8988T (cell line): ENCODE measurements at regions not wholly inside any gene's neighbourhood (a gene's known extent, or its start where the extent isn't known, plus 50 kb on each side); places are given as distances from the start of the nearest gene placed in this dataset.
"Not testable (repeated sequence)": the region's sequence is repeated elsewhere in the genome, so short reads cannot be mapped to it uniquely, and the experiment has no call there.

Experiments
- DNase-seq: peaks from one replicate; pipeline ENCODE4 v3.0.0; 2011

DNA sequence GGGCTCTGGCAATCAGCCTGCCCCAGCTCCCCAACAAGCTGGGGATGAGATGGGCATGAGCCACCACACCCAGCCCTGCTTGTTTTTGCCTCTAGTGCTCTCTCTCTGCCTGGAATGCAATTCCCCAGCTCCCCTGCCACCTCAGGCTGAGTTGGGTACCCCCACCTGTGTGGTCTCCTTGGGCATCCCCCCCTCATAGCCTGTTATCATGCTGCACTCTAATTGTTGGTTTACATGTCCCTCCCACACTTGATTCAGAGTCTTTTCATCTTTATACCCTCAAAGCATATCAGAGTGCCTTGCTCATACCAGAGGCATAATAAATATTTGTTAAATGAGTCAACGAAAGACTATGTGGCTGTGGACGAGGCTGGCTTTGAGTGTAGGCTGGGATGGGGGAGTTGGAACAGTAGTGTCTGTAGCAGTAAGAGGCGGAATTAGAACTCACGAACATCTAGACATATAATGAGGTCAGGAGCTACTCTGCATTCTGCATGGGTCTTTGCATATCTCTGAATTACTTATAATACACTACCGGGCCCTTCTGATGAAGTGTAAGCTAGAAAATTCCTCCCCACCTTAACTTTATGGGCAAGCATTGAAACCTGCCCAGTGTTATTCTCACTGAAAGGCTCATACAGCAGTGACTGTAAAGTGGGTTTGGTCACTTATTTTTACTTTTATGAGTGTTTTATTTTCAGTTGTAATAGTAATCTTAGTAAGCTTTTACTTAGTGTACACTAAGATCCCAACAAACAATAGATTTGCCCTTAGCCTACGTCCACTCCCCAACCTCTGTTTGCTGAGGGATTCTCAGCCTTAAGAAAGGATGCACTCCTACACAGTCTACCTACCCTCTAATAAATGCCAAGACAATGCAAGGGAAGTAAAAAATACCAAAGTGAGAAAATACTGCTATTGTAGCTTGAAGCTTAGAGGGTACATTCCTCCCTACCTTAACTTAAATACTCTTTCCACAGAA lies 58.7 kb downstream of the EDN1 start:
- DNase-seq, result peak; percentile 66

DNA sequence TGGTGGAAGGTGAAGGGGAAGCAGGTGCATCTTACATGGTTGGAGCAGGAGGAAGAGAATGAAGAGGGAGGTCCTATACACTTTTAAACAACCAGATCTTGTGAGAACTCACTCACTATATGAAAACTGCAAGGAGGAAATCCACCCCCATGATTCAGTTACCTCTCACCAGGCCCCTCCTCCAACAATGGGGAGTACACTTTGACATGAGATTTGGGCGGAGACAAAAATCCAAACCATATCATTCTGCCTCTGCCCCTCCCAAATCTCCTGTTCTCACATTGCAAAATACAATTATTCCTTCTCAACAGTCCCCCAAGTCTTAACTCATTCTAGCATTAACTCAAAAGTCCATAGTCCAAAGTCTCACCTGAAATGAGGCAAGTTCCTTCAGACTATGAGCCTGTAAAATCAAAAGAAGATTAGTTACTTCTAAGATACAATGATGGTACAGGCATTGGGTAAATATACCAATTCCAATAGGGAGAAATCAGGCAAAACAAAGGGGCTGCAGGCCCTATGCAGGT lies 60.5 kb downstream of the EDN1 start:
- no peak for DNase-seq

DNA sequence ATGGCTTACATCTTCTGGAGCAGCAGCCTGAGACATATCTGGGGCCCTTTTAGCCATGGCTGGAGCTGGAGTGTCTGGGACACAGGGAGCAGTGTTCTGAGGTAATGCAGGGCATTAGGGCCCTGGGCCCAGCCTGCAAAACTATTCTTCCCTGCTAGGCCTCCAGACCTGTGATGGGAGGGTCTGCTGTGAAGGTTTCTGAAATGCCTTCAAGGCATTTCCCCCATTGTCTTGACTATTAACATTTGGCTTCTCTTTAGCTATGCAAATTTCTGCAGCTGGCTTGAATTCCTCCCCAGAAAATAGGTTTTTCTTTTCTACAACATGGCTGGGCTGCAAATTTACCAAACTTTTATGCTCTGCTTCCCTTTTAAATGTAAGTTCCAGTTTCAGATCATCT lies 61.5 kb downstream of the EDN1 start:
- no peak for DNase-seq

DNA sequence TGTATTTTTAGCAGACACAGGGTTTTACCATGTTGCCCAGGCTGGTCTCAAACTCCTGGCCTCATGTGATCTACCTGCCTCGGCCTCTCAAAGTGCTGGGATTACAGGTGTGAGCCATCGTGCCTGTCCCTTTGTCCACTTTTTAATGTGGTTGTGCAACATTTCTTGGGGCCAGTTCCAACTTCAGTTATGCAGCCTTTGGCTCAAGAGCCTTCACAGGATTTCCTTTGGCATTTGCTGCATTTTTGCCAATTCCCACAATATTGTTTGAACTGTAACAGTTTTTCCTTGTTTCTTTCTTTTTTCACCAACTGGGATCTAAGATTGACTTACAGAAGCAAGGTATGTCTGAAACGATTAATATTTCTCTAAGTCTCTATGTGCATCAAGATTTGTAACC lies 63.6 kb downstream of the EDN1 start:
- DNase-seq, result no peak

DNA sequence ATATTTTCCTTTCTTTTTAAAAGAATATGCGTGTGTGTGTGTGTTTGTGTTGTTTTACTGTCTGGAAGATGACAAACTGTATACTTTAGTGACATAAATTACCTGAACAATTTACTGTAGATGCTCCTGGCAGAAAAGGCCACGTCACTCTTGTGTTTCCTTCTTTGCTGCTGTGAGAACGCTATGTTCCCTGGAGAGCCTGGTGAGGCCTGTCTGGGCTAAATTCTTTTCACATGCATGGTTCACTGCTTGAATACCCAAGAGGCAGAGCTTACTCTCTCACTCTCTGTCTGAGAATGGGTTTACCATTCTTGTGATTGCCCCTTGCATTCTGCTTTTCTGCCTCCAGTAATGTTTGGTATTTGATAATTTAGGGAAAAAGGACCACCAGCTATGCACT lies 64.3 kb downstream of the EDN1 start:
- DNase-seq, result no peak

DNA sequence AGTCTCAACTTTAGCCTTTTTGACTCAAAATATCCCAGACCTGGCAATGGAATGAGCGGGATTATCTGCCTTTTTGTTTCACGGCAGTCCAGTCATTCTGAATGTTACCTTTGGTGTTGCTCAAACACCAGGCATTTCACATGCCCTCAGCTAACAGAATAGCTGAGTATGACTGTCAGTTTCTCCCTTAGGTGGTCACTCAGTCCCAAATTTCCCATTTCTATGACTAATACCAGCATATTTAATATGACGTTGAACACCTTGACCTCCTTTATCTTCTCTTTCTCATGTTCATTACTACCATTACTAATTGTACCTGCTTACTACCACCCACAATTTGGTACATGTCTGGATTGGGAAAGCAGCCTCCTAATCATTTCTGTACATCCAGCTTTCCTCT lies 65.2 kb downstream of the EDN1 start:
- DNase-seq, result no peak

DNA sequence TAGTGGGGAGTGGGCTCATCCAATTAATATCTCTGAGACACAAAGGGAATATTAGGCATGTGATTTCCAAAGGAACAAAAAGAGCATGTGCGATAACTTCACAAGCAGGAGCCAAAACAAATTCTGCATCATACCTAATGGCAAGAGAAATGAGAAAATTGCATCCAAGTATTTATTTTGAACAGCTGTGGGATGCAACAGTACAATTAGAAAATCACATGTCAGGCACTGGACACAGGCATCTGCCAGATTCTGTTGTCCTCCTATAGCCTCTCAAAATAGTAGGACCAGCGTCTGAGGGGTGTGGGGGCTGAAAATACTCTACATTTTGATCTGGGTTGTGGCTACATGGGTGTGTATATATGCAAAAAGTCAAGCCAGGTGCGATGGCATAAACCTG lies 66.3 kb downstream of the EDN1 start:
- DNase-seq, result no peak

DNA sequence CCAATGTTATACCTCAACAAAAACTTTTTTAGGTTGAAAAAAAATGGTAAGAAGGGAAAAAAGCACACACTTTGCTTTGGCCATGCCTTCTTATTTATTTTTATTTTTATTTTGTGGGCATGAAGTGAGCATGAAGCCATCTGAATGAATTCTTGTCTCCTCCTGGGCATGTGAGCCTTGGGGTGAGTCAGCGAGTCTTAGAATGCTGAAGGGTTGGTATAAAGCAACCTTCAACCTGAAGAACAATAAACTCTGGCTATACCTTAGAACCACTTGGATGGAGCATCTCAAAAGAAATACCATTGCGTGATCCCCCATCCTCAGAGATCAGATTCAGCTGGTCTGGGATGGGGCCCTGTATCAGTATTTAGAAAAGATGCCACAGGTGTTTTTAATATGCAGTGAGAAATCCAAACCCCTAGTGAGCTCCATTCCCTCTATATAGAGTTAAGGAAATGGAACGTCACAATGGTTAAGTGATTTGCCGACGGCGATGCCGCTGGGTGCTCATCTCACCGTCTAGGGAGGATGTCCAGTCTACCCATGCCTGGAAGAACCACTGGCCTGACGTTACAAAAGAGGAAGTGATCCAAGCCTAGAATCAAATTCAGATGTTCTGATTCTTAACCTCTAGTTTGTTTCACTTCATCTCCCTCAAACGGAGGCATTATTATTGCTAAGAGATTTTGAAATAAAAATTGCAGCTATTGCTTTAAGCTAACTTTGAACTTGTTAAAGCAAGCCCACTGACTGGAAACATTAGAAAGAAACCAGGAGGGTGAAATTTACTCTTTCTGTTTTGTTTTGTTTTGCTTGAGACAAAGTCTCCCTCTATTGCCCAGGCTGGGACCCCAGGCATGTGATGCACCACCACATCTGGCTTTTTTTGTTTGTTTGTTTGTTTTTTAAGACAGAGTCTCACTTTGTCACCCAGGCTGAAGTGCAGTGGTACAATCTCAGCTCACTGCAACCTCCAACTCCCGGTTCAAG lies 67.1 kb downstream of the EDN1 start:
- DNase-seq, result no peak

DNA sequence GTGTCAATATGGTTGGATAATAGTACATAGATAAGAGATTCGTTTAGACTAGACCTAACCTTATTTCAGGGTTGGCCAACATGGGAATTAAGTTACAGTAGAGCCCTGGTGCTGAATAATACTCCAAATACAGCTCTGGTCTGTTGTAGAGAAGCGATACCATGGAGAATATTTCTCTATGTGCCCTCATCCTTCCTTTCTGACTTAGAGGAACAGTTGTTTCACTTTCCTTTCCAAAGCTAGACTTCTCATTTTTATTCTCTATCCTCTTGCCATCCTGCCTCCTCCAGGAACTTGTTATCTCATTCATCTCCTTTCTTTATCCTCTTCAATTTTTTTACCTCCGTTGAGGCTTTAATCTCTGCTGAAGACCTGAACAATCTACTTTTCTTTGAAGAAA lies 68.9 kb downstream of the EDN1 start:
- no peak for DNase-seq

DNA sequence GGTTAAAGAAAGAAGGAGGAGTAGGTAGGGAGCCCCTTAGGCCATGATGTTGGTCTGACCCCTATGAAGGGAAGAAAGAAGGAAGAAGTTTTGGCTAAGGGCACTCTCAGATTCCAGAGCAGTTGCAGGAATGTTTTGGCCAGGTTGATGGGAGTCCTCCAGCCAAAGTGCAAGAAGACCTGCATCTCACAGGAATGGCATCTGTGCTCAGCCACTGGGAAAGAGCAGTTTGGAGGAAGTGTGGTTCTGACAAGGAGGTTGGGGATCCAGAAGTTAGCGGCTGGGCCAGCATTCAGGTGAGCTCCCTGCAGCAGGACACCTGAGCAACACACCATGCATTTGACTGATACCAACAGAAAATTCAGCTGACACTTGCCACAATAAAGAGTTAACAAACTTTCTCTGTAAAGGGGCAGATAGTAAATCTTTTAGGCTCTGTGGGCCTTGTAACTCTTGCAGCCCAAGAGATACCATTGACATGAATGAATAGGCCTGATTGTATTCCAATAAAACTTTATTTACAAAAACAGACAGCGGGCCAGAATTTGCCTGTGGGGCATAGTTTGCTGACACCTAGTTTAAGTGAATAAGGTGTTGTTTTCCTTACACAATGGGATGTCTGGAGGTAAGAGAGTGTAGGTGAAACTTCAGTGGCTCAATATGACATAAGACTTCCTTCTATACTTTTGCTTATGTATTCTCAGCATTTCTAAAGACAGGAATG lies 71.0 kb downstream of the EDN1 start:
- no peak for DNase-seq

DNA sequence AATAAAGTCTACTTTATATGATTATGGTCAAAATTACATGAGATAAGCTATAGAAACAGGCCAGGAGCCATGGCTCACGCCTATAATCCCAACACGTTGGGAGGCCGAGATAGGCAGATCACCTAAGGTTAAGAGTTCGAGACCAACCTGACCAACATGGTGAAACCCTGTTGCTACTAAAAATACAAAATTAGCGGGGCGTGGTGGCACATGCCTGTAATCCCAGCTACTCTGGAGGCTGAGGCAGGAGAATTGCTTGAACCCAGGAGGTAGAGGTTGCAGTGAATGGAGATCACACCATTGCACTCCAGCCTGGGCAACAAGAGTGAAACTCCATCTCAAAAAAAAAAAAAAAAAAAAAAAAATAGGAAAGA lies 73.1 kb downstream of the EDN1 start:
- DNase-seq, result not testable (repeated sequence)

DNA sequence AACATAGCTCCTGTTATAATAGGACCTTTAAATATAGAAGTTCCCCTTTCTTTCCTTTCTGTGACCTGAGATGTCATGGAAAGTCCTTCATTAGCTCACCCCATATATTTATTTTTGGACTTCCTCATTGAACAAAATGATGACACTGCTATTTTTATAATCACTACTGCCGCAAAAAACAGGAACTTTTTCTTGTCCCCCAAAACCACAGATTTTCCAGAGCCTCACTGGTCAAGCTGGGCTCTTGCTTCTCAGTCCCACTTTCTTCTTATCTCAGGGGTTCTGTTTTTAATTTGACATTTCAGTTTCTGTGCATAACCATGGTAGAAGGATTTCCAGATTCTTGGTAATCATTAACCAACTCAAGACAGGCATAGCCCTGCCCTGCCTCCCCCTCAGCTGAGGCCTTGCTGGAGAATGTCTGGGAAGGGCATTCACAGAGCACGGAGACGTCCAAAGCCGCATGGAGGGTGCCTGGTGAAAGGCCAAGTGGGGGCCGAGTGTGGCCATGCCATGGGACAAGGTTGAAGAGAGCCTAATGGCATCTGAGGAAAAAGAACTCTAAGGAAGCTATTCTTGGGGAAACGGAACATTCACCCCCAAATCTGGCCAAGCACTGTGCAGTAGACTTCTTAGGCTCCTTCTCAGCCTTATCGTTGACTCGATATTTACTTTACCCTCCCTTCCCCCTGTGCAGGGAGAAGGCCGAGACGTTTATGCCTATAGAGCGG lies 73.7 kb downstream of the EDN1 start:
- DNase-seq, result no peak

DNA sequence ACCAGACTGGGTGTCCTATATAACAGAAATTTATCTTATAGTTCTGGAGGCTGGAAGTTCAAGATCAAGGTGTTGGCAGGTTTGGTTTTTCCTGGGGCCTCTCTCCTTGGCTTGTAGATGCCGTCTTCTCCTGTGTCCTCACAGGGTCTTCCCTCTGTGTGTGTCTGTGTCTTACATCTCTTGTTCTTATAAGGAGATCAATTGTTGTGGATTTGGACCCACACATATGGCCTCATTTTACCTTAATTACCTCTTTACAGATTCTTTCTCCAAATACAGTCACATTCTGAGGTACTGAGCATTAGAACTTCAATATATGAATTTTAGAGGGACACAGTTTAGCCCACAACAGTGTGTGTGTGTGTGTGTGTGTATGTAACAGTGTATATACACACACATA lies 74.5 kb downstream of the EDN1 start:
- DNase-seq, result no peak

DNA sequence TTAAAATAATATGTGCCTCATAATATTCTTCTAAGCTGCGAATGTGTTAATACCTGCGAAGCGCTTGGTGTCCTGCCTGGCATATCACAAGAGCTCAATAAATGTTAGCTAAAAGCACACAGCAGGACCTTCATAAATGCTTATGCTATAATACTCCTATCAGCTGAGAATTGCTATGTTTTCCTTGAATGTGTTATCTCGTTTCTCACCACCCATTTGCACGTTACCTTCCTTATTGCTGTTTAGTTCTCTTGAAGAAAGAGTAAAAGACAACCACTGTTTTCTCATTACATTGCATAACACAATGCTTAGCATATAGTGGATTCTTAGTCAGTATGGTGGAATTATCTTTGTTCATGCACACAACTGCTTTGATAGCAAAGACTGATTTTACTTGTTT lies 76.6 kb downstream of the EDN1 start:
- DNase-seq, result no peak

DNA sequence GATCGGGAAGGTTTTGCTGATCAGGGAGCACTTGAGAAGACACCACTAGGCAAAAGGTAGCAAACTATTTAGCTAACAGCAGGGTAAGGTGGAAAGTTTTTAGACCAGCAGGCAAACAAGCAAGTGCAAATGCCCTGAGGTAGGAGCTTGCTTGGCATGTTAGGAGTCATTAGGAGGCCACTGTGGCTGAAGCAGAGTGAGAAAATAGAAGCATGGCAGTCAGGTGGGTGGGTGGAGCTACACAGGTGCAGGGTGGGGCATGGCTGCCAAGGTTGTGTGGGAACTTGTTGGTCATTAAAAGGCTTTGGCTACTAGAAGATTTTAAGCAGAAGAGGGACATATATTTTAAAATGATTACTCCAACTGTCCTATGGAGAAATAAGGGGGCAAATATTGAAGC lies 77.3 kb downstream of the EDN1 start:
- DNase-seq, result no peak

DNA sequence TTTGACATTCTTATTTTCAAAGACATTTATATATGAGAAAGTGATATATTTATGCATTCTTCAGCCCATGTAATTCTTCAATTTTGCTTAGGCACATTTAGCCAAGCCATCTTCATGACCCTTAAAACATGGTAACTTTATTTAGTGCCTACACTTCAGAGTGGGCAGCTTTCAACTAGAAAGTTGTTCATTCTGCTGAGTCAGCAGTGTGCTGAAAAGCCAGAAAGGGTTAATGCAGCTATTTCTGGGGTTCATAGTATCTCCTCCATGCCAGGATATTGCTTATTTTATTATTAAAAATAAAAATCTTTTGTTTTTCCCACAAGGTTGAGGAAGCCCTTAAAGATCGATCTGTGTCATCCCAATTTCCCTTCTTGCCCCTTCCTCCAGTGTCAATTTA lies 79.2 kb downstream of the EDN1 start:
- DNase-seq, result no peak

DNA sequence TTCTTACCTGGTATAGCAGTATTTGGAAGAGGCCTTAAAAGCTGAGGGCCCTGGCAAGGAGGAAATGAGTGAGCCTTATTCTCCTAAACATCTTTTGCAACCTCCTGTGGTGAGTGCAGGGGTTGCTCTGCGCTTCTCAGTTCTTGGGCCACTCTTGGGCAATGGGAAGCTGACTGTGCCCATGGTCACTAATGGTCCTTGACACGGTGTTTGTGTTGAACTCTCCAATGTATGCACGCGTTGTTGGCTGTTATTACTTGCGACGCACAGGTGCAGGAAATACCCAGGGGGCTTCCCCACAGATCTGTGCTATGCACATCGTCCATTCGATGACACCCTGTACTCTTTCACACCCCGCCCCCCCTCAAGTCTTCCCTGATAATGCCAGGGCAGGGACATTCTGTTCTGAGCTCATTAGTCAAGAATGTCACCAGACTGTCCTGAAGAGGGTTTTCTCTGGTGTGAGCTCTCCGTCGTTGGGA lies 79.7 kb downstream of the EDN1 start:
- no peak for DNase-seq

DNA sequence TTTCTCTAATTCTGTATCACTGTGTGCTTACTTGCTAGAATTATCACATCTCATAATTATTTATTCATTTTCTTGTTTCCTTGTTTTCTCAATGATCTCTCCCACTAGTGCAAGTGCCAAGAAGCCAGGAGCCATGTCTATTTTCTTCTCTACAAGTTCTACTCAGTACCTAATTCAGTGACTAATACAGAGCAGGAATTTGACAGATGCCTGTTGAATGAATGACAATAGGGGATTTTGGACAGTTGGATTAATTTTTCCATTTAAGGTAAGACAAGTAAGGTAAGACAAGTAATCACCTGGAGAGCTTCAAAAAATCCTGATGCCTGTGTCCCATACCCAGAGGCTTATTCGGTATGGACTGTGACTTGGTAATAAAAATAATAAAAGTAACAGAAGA lies 81.0 kb downstream of the EDN1 start:
- no peak for DNase-seq

DNA sequence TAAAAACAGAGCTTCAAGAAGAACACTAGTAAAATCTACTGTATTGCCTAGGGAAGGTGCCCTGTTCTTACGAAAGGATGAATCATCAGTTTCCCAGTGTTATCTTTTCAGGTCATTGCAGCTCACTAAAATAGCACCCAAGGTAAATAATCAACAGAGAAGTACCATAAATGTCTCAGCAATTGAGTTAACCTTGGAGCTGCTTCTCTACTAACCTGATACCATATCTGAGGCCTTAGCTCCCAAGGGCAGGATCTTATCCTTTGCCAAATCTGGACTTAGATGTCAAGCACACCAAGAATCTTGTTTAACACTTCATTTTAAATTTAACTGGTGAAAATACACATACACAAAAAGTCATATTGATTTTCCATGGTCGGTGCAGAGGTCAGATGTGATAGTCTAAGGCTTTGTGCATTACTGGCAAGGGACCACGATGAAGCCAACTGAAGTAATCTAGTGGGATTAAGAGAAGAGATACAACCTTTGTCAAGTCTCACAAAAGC lies 81.5 kb downstream of the EDN1 start:
- DNase-seq, result no peak

DNA sequence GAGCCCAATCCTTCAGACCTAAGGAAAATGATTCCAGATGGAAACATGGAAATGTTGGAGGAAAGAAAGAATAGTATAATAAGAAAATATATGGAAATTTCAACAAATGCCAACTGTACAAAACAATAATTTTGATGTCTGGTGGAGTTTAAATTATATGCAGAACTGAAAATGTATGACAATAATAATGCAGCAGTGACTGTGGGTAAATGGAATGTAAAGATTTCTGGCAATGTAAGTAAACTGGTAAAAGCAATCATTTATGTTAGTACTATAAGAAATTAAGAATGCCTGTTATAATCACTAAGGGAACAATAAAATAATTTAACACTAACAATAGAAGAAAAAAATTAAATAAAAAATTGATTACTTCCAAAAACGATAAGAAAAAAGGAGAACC lies 89.0 kb downstream of the EDN1 start:
- DNase-seq, result no peak

DNA sequence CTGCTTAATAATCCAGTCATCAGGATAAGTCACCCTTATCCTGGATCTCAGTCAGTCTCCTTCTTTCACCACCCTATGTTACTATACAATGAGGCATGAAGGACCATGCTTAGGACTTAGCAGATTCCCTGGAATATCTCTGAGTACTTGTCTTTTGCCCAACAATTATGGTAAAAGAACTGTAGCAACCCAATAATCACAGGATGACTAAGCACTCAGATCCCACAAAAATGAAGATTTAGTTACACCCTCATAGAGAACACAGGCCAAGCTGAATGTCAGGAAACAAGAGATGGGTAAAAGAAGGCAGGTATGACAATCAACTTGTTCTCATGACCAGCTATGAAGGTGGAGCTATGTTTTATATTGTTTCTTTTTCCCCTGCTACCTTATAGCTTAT lies 91.4 kb downstream of the EDN1 start:
- DNase-seq, result no peak

DNA sequence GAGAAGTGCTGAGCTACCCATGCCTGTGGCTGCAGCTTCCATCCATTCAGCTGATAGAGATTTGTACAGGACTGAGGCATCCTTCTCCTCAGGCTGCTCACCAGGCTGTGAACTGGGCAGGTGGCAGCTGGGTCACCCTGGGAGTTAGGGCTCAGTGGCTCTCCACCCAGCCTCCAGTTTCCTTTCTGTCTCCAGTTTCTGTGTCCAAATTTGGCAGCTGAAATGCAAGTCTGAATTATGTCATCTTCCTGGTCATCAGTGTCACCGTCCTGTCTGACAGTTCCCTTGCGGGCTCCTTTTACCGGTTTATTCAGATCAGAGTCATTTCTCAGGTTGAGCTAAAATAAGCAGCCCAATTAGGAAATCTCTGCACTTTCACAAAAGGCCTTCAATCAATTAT lies 93.3 kb downstream of the EDN1 start:
- DNase-seq, result no peak
